ENCODE measurements at regions not wholly inside any gene's neighbourhood (a gene's known extent, or its start where the extent isn't known, plus 50 kb on each side); places are given as distances from the start of the nearest gene placed in this dataset.

DNA sequence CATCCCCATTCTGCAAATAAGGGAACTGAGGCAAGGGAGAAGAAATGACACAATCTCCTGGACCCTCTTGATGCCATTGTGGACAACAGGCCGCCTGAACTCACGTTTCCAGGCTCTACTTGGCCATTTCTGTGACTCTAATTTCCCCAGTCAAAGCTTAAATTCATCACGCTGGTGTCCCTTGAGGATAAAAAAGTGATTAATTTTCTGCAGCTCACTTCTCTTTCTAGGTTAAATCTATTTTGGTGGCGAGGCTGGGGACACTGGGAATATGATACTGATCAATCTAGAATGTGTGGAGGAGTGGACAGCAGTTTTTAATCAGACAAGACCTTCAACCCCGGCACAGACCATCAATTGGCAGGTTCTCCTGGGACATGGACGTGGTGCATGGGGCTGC, 168.2 kb upstream of the SULF2 start:
- TF ChIP-seq POLR2A (IDR thresholded peaks at IDR 0.05) = no peak
- TF ChIP-seq, protein P1, sequence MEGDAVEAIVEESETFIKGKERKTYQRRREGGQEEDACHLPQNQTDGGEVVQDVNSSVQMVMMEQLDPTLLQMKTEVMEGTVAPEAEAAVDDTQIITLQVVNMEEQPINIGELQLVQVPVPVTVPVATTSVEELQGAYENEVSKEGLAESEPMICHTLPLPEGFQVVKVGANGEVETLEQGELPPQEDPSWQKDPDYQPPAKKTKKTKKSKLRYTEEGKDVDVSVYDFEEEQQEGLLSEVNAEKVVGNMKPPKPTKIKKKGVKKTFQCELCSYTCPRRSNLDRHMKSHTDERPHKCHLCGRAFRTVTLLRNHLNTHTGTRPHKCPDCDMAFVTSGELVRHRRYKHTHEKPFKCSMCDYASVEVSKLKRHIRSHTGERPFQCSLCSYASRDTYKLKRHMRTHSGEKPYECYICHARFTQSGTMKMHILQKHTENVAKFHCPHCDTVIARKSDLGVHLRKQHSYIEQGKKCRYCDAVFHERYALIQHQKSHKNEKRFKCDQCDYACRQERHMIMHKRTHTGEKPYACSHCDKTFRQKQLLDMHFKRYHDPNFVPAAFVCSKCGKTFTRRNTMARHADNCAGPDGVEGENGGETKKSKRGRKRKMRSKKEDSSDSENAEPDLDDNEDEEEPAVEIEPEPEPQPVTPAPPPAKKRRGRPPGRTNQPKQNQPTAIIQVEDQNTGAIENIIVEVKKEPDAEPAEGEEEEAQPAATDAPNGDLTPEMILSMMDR (IDR thresholded peaks at IDR 0.05) = no peak
